ENCODE measurements at regions not wholly inside any gene's neighbourhood (a gene's known extent, or its start where the extent isn't known, plus 50 kb on each side); places are given as distances from the start of the nearest gene placed in this dataset.

DNA sequence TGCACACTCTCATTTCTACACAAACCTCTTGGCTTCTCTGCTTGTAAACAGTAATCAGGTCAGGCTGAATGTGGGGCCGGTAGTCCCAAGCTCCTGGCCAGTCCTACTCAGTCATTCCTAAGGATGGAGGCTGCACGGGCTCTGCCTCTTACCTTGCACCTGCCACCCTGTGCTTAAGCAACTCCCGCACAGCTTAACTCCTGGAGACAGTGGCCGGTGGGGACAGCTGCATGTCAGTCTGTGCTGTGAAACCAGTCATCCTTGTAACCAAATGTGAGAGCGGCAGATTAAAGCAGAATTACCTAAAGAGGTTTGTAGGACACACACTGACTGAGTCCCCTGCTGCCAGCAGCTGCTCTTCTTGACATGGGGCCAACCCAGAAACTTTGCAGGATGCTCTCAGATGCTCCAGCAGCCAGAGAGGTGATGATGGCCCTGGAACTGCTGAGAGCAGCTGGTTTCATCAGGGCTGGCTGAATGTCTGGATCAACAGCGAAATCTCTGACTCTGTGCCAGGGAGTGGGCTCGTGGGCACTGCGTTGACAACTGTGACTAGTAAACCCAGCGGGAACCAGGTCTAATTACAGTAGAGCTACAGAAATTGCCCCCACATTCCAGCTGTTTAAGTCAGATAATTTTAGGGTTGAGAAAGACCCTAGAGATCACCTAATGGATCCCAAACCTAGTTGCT is 123.7 kb downstream of the ANAPC4 start:
- intact Hi-C loops (cut with DNase I) = no loop called here
- H3K27me3 ChIP-seq (replicated peaks; ENCODE audit: insufficient read depth) = no peaks in the 10 kb centered on the region
- no peak overlapping the region for H3K4me3 ChIP-seq
- no peaks in the 10 kb centered on the region for H3K4me1 ChIP-seq (replicated peaks)
- WGBS = 28% methylated on average over 9 of the region's 9 CpGs
- H3K27ac ChIP-seq = no peak overlapping the region
- H3K9me3 ChIP-seq = no peaks in the 10 kb centered on the region
- TF ChIP-seq POLR2AphosphoS5 (IDR thresholded peaks at IDR 0.05) (no peak), CTCF (IDR thresholded peaks at IDR 0.05) (no peak), POLR2A (IDR thresholded peaks at IDR 0.05) (no peak)
- no peak for DNase-seq (ENCODE audit: low spot score)
- no peaks in the 10 kb centered on the region for H3K36me3 ChIP-seq

- no peak for TF ChIP-seq POLR2AphosphoS5 (IDR thresholded peaks at IDR 0.05)
- no peak for TF ChIP-seq CTCF (IDR thresholded peaks at IDR 0.05)
- no peak for TF ChIP-seq POLR2A (IDR thresholded peaks at IDR 0.05)
- intact Hi-C loops (cut with DNase I) = no loop called here
Observed at GRCh38 chr4:25502115-25502514, 125.1 kb downstream of the ANAPC4 start.

GRCh38 chr4:25503779-25504178 is 126.7 kb downstream of the ANAPC4 start:
- Histone ChIP-seq H3K36me3 (no peaks in the 10 kb centered on the region), H3K27ac (no peak overlapping the region), H3K4me3 (no peak overlapping the region), H3K9me3 (no peaks in the 10 kb centered on the region), H3K4me1 (replicated peaks) (no peaks in the 10 kb centered on the region), H3K27me3 (replicated peaks; ENCODE audit: insufficient read depth) (no peaks in the 10 kb centered on the region)
- 100% methylated on average over 2 of the region's 2 CpGs for WGBS
- intact Hi-C loops (cut with DNase I) = no loop called here
- TF ChIP-seq CTCF (IDR thresholded peaks at IDR 0.05) = no peak
- TF ChIP-seq POLR2AphosphoS5 (IDR thresholded peaks at IDR 0.05) = no peak
- TF ChIP-seq POLR2A (IDR thresholded peaks at IDR 0.05) = no peak
- no peak for DNase-seq (ENCODE audit: low spot score)

More at GRCh38 chr4:25502115-25502514, 125.1 kb downstream of the ANAPC4 start:
- 75% methylated on average over 4 of the region's 4 CpGs for WGBS
- no peak for DNase-seq (ENCODE audit: low spot score)
- H3K4me3 ChIP-seq = no peak overlapping the region
- no peaks in the 10 kb centered on the region for H3K36me3 ChIP-seq
- H3K4me1 ChIP-seq (replicated peaks) = no peaks in the 10 kb centered on the region
- H3K27me3 ChIP-seq (replicated peaks; ENCODE audit: insufficient read depth) = no peaks in the 10 kb centered on the region
- H3K9me3 ChIP-seq = no peaks in the 10 kb centered on the region
- no peak overlapping the region for H3K27ac ChIP-seq

GRCh38 chr4:25504932-25505636 is 128.0 kb downstream of the ANAPC4 start:
- H3K4me1 ChIP-seq (replicated peaks) = no peaks in the 10 kb centered on the region
- H3K36me3 ChIP-seq = no peaks in the 10 kb centered on the region
- WGBS = 96% methylated on average over 74 of the region's 74 CpGs
- intact Hi-C loops (cut with DNase I) = no loop called here
- no peak overlapping the region for H3K27ac ChIP-seq
- no peaks in the 10 kb centered on the region for H3K27me3 ChIP-seq (replicated peaks; ENCODE audit: insufficient read depth)
- no peak overlapping the region for H3K4me3 ChIP-seq
- DNase-seq (ENCODE audit: low spot score) = no peak
- TF ChIP-seq POLR2A (IDR thresholded peaks at IDR 0.05) (no peak), POLR2AphosphoS5 (IDR thresholded peaks at IDR 0.05) (no peak), CTCF (IDR thresholded peaks at IDR 0.05) (no peak)
- H3K9me3 ChIP-seq = no peaks in the 10 kb centered on the region

DNA sequence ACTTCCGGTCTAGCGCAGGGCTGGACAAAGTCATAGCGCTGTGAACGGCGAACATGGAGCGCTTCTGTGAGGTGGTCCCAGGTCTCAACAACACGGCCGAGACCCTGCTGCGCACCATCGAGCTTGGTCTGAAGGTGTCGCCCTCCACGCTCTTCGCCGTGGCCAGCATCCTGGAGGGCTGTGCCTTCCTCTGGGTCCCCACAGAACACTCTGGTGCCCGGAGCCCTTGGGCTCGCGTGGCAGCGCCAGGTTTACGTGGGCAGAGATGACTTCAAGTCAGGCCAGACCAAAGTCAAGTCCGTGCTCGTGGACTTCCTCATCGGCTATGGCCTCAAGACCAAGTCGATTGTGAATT is 128.6 kb downstream of the ANAPC4 start:
- no peak for DNase-seq (ENCODE audit: low spot score)
- 94% methylated on average over 23 of the region's 23 CpGs for WGBS
- Histone ChIP-seq H3K36me3 (no peaks in the 10 kb centered on the region), H3K4me3 (no peak overlapping the region), H3K4me1 (replicated peaks) (no peaks in the 10 kb centered on the region), H3K27ac (no peak overlapping the region), H3K9me3 (no peaks in the 10 kb centered on the region), H3K27me3 (replicated peaks; ENCODE audit: insufficient read depth) (no peaks in the 10 kb centered on the region)
- intact Hi-C loops (cut with DNase I) = no loop called here
- no peak for TF ChIP-seq POLR2AphosphoS5 (IDR thresholded peaks at IDR 0.05)
- TF ChIP-seq CTCF (IDR thresholded peaks at IDR 0.05) = no peak
- TF ChIP-seq POLR2A (IDR thresholded peaks at IDR 0.05) = no peak
